Umbilical cord (tissue), 1 donor: ENCODE measurements at regions not wholly inside any gene's neighbourhood (a gene's known extent, or its start where the extent isn't known, plus 50 kb on each side); places are given as distances from the start of the nearest gene placed in this dataset.
A peak's percentile ranks its signal among the peaks of the same experiment; 100 is the strongest.
"Not testable (repeated sequence)": the region's sequence is repeated elsewhere in the genome, so short reads cannot be mapped to it uniquely, and the experiment has no call there.

Experiments used
- DNase-seq: peaks from one replicate; pipeline ENCODE4 v3.0.0-alpha.2; 2015; ENCODE audit warnings: low spot score

GRCh38 chr6:156451726-156452125 is 325.5 kb upstream of the ARID1B start:
- no peak for DNase-seq

- no peak for DNase-seq
Observed at GRCh38 chr6:156451088-156451487, 326.1 kb upstream of the ARID1B start.

GRCh38 chr6:156450421-156450820 is 326.8 kb upstream of the ARID1B start:
- DNase-seq: no peak

GRCh38 chr6:156449569-156449968 is 327.6 kb upstream of the ARID1B start:
- no peak for DNase-seq

- DNase-seq: no peak
Observed at GRCh38 chr6:156449128-156449527, 328.1 kb upstream of the ARID1B start.

- DNase-seq: no peak
Observed at GRCh38 chr6:156448579-156448978, 328.6 kb upstream of the ARID1B start.

GRCh38 chr6:156440688-156441087 is 336.5 kb upstream of the ARID1B start:
- DNase-seq: no peak

- peak; percentile 59 for DNase-seq
Observed at GRCh38 chr6:156438350-156438923, 338.7 kb upstream of the ARID1B start.

GRCh38 chr6:156437121-156437879 is 339.9 kb upstream of the ARID1B start:
- peak; percentile 28 for DNase-seq

GRCh38 chr6:156434795-156435190 is 342.4 kb upstream of the ARID1B start:
- no peak for DNase-seq

- no peak for DNase-seq
Observed at GRCh38 chr6:156434049-156434794, 343.0 kb upstream of the ARID1B start.

- no peak for DNase-seq
Observed at GRCh38 chr6:156432543-156432942, 344.6 kb upstream of the ARID1B start.

GRCh38 chr6:156430386-156430785 is 346.8 kb upstream of the ARID1B start:
- no peak for DNase-seq

GRCh38 chr6:156427345-156427744 is 349.8 kb upstream of the ARID1B start:
- DNase-seq: peak; percentile 44

GRCh38 chr6:156425359-156426020 is 351.7 kb upstream of the ARID1B start:
- DNase-seq: peak; percentile 91

GRCh38 chr6:156423829-156424228 is 353.3 kb upstream of the ARID1B start:
- no peak for DNase-seq

- no peak for DNase-seq
Observed at GRCh38 chr6:156423075-156423474, 354.1 kb upstream of the ARID1B start.

- no peak for DNase-seq
Observed at GRCh38 chr6:156421933-156422332, 355.2 kb upstream of the ARID1B start.

- DNase-seq: not testable (repeated sequence)
Observed at GRCh38 chr6:156421301-156421700, 355.9 kb upstream of the ARID1B start.

- DNase-seq: peak; percentile 62
Observed at GRCh38 chr6:156420172-156420993, 356.8 kb upstream of the ARID1B start.

GRCh38 chr6:156419594-156419993 is 357.6 kb upstream of the ARID1B start:
- DNase-seq: no peak
